ENCODE measurements at regions not wholly inside any gene's neighbourhood (a gene's known extent, or its start where the extent isn't known, plus 50 kb on each side); places are given as distances from the start of the nearest gene placed in this dataset.

DNA sequence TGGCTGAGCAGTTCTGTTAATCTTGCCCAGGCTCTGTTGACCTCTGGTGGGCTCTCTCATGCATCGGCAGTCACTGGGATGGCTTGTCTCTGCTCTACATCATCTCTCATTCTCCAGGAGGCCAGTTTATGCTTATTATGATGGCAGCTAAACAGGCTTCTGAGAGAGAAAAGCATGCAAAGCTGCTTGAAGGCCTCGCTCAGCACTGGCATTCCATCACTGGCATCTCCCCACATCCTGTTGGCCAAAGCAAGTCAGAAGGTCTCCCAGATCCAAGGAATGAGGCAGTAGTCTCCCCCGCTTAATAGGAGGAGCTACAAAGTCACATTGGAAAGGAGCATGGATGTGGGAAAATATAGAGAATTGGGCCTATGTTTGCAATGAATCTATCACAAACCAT, 212.6 kb downstream of the ZNF621 start:
- TF ChIP-seq TAF1 (IDR thresholded peaks at IDR 0.05; ENCODE audit: borderline replicate concordance, insufficient read depth, low read length) = no peak

DNA sequence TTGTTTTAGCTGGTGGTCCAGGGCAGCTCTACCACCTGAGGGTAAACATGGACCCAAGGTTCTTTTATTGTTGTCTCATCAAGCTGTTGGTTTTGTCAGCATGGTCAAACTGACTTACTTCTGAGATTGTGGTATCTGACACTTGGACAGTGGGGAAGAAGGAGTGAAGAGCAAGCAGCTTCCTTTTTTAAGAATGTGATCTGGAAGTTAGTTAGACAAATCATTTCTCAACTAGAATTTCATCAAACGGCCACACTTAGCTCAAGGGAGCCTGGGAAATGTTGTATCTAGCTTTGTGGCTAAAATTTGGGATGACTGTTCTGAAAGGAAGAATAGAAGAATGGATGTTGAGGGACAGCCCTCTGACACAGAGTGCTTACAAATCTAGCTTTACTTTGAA, 215.2 kb downstream of the ZNF621 start:
- no peak for TF ChIP-seq REST (IDR thresholded peaks at IDR 0.05; ENCODE audit: insufficient read depth in 1 of 2, low read depth in 2 of 2, low read length in 2 of 2)
- TF ChIP-seq FOXP2 (optimal IDR thresholded peaks at IDR 0.05; ENCODE audit: borderline replicate concordance, extremely low read depth, extremely low read length, insufficient read depth) = no peak
- TF ChIP-seq TAF1 (IDR thresholded peaks at IDR 0.05; ENCODE audit: borderline replicate concordance, insufficient read depth, low read length) = no peak

- no peak for TF ChIP-seq SIN3A (IDR thresholded peaks at IDR 0.05; ENCODE audit: borderline replicate concordance, insufficient read depth, low read length)
- no peak for TF ChIP-seq REST (IDR thresholded peaks at IDR 0.05; ENCODE audit: insufficient read depth in 1 of 2, low read depth in 2 of 2, low read length in 2 of 2)
- TF ChIP-seq TAF1 (IDR thresholded peaks at IDR 0.05; ENCODE audit: borderline replicate concordance, insufficient read depth, low read length) = no peak
These were observed 217.0 kb downstream of the ZNF621 start for GRCh38 chr3:40741729-40742128.

DNA sequence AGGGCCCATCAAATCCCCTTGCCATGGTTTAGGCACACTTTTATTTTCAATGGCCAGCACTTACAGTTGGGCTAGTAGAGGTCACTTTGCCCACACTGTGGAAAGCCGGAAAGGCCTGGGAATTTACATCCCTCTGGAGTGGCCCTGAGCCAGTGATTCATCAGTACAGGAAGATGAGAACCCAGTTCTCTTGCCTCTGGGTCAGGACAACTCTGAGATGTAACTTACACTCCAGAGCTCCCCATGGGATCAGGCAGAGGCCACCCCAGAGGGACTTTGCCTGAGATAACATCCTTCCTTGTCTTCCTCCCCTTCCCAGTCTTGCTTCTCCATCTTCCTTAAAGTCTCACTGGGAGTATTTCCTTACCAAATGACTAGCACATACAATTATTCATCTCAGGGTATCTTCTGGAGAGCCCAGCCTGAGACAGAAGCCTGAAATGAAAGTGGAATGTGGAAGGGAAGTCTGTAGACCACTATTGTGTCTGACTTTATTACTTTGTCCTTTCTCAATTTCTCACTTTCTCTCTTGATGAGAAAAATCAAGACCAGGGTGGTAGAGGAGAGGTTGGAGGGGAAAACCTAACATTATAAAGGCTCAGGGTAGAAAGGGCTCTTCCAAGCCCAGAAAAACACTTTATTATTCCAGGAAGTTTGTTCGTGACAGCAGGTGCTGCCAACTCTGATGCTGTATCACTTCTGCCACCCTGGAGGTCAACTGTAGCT, 220.8 kb downstream of the ZNF621 start:
- no peak for TF ChIP-seq REST (IDR thresholded peaks at IDR 0.05; ENCODE audit: insufficient read depth in 1 of 2, low read depth in 2 of 2, low read length in 2 of 2)
- no peak for TF ChIP-seq FOXP2 (optimal IDR thresholded peaks at IDR 0.05; ENCODE audit: borderline replicate concordance, extremely low read depth, extremely low read length, insufficient read depth)
- no peak for TF ChIP-seq SIN3A (IDR thresholded peaks at IDR 0.05; ENCODE audit: borderline replicate concordance, insufficient read depth, low read length)
- no peak for TF ChIP-seq TAF1 (IDR thresholded peaks at IDR 0.05; ENCODE audit: borderline replicate concordance, insufficient read depth, low read length)
- no peak for TF ChIP-seq POLR2AphosphoS5 (IDR thresholded peaks at IDR 0.05; ENCODE audit: low read depth, low read length)

DNA sequence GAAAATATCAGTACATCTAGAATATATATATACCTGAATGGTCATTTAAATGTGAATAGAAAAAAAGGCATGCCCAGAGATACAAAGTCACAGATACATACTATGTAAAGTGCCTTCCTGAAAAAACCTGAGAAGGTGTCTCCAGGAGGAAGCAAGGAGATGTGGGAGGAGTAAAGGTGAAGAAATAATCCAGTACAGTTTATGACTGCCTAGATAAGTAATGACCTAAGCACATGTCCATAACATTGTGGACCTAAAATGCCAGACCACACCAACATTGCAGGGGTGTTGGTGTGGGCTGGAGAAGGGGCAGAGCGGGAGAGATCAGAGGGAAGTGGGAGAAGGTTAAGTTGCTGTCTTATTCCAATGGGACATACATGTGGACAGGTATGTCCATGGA, 226.9 kb downstream of the ZNF621 start:
- TF ChIP-seq POLR2AphosphoS5 (IDR thresholded peaks at IDR 0.05; ENCODE audit: low read depth, low read length) = no peak
- no peak for TF ChIP-seq TAF1 (IDR thresholded peaks at IDR 0.05; ENCODE audit: borderline replicate concordance, insufficient read depth, low read length)
- TF ChIP-seq SIN3A (IDR thresholded peaks at IDR 0.05; ENCODE audit: borderline replicate concordance, insufficient read depth, low read length) = no peak
- TF ChIP-seq FOXP2 (optimal IDR thresholded peaks at IDR 0.05; ENCODE audit: borderline replicate concordance, extremely low read depth, extremely low read length, insufficient read depth) = no peak
- TF ChIP-seq REST (IDR thresholded peaks at IDR 0.05; ENCODE audit: insufficient read depth in 1 of 2, low read depth in 2 of 2, low read length in 2 of 2) = no peak

All from PFSK-1 (cell line).